Astrocyte (in vitro differentiated cells and primary cell): ENCODE measurements at regions not wholly inside any gene's neighbourhood (a gene's known extent, or its start where the extent isn't known, plus 50 kb on each side); places are given as distances from the start of the nearest gene placed in this dataset.

Source experiments
- DNase-seq: peaks from one replicate; pipeline ENCODE4 v3.0.0-alpha.2; 2010; ENCODE audit warnings: low read depth
- FAIRE-seq: peaks from 2 replicates; lab custom pipeline; 2011; peaks lifted over from hg19 to GRCh38; lab: Jason Lieb, UNC
- H2AFZ ChIP-seq: 2 replicates; pipeline ENCODE4 v1.6.0; 2012; ENCODE audit warnings: low read depth, low read length, inconsistent platforms
- H3K27ac ChIP-seq: 2 replicates; pipeline ENCODE4 v1.5.1; 2011; ENCODE audit warnings: low read depth, low read length, inconsistent platforms
- H3K27me3 ChIP-seq: 2 replicates; pipeline ENCODE4 v1.6.0; 2011; ENCODE audit warnings: low read length, inconsistent platforms; ENCODE audit not compliant: insufficient read depth
- H3K36me3 ChIP-seq: 2 replicates; pipeline ENCODE4 v1.5.1; 2011; ENCODE audit warnings: low read length, inconsistent platforms; ENCODE audit not compliant: insufficient read depth
- H3K4me1 ChIP-seq: 2 replicates; pipeline ENCODE4 v1.5.1; 2011; ENCODE audit warnings: low read length, inconsistent platforms; ENCODE audit not compliant: insufficient read depth
- H3K4me2 ChIP-seq: 2 replicates; pipeline ENCODE4 v1.6.0; 2012; ENCODE audit warnings: low read length, inconsistent platforms
- H3K4me3 ChIP-seq: 2 replicates; pipeline ENCODE4 v1.5.1; 2011; ENCODE audit warnings: low read depth, mild to moderate bottlenecking, low read length, inconsistent platforms; ENCODE audit not compliant: insufficient read depth
- H3K79me2 ChIP-seq: 2 replicates; pipeline ENCODE4 v1.6.0; 2012; ENCODE audit warnings: mild to moderate bottlenecking, low read length, inconsistent platforms; ENCODE audit not compliant: insufficient read depth
- H3K9ac ChIP-seq: 2 replicates; pipeline ENCODE4 v1.6.0; 2012; ENCODE audit warnings: mild to moderate bottlenecking, low read length, inconsistent platforms
- H3K9me3 ChIP-seq: 2 replicates; pipeline ENCODE4 v1.5.1; 2012; ENCODE audit warnings: low read depth, mild to moderate bottlenecking, low read length, inconsistent platforms; ENCODE audit not compliant: insufficient read depth
- H4K20me1 ChIP-seq: 2 replicates; pipeline ENCODE4 v1.6.0; 2012; ENCODE audit warnings: low read length, inconsistent platforms; ENCODE audit not compliant: insufficient read depth
- H3K27ac Mint-ChIP-seq: one replicate; pipeline ENCODE4 v1.8.0; 2021; ENCODE audit warnings: mild to moderate bottlenecking, mixed read lengths; ENCODE audit not compliant: unreplicated experiment
- H3K27me3 Mint-ChIP-seq: one replicate; pipeline ENCODE4 v1.8.0; 2021; ENCODE audit warnings: low read depth, mixed read lengths; ENCODE audit not compliant: unreplicated experiment
- H3K36me3 Mint-ChIP-seq: one replicate; pipeline ENCODE4 v1.8.0; 2021; ENCODE audit warnings: low read depth, mixed read lengths; ENCODE audit not compliant: unreplicated experiment
- H3K4me1 Mint-ChIP-seq: one replicate; pipeline ENCODE4 v1.8.0; 2021; ENCODE audit warnings: low read depth, mixed read lengths; ENCODE audit not compliant: unreplicated experiment
- H3K4me3 Mint-ChIP-seq: one replicate; pipeline ENCODE4 v1.8.0; 2021; ENCODE audit warnings: mild to moderate bottlenecking, moderate library complexity, mixed read lengths; ENCODE audit not compliant: unreplicated experiment
- H3K9me3 Mint-ChIP-seq: one replicate; pipeline ENCODE4 v1.8.0; 2021; ENCODE audit warnings: mild to moderate bottlenecking, mixed read lengths; ENCODE audit not compliant: unreplicated experiment
- EZH2 ChIP-seq: IDR thresholded peaks from 2 replicates; pipeline ENCODE4 v1.6.1; 2012; ENCODE audit warnings: mild to moderate bottlenecking, low read length, inconsistent platforms; ENCODE audit not compliant: insufficient read depth
- TF ChIP-seq, protein P1 (sequence below): IDR thresholded peaks from 2 replicates; pipeline ENCODE4 v1.5.1; 2011; ENCODE audit warnings: low read depth, mild to moderate bottlenecking, inconsistent platforms, low read length, moderate library complexity; ENCODE audit not compliant: insufficient read depth

DNA sequence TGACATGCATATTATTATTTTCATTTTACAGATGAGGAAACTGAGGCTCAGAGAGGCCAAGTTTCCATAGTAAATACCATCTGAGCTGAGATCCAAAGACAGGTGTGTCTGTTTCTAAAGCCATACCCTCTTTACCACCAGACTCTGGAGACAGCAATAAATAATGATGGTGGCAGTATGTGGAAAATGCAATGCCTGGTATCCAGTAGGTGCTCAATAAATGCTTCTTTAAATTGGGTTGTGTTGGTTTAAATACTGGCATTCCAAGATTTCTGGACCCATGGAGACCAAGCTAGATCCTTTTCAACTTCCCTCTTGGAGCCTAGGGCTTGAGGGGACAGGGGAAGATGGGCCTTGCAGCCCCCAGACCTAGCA lies 221.3 kb upstream of the MSX2 start:
- Mint-ChIP-seq H3K9me3 (peaks cover 29% of the 10 kb centered on the region), H3K4me3 (no peak overlapping the region), H3K27me3 (peaks cover 31% of the 10 kb centered on the region), H3K4me1 (no peaks in the 10 kb centered on the region), H3K27ac (no peak overlapping the region), H3K36me3 (no peaks in the 10 kb centered on the region)
- Histone ChIP-seq H3K79me2 (no peaks in the 10 kb centered on the region), H3K4me3 (no peak overlapping the region), H3K4me2 (peak overlapping the region; percentile 74), H3K27ac (peak overlapping the region; percentile 55), H3K4me1 (peaks cover 21% of the 10 kb centered on the region), H2AFZ (no peak overlapping the region), H3K9me3 (no peaks in the 10 kb centered on the region), H3K9ac (no peak overlapping the region), H3K27me3 (no peaks in the 10 kb centered on the region), H3K36me3 (no peaks in the 10 kb centered on the region), H4K20me1 (no peaks in the 10 kb centered on the region)
- DNase-seq (no peak), FAIRE-seq (no peak)
- TF ChIP-seq EZH2, result no peak
- TF ChIP-seq, protein P1, sequence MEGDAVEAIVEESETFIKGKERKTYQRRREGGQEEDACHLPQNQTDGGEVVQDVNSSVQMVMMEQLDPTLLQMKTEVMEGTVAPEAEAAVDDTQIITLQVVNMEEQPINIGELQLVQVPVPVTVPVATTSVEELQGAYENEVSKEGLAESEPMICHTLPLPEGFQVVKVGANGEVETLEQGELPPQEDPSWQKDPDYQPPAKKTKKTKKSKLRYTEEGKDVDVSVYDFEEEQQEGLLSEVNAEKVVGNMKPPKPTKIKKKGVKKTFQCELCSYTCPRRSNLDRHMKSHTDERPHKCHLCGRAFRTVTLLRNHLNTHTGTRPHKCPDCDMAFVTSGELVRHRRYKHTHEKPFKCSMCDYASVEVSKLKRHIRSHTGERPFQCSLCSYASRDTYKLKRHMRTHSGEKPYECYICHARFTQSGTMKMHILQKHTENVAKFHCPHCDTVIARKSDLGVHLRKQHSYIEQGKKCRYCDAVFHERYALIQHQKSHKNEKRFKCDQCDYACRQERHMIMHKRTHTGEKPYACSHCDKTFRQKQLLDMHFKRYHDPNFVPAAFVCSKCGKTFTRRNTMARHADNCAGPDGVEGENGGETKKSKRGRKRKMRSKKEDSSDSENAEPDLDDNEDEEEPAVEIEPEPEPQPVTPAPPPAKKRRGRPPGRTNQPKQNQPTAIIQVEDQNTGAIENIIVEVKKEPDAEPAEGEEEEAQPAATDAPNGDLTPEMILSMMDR, result no peak

DNA sequence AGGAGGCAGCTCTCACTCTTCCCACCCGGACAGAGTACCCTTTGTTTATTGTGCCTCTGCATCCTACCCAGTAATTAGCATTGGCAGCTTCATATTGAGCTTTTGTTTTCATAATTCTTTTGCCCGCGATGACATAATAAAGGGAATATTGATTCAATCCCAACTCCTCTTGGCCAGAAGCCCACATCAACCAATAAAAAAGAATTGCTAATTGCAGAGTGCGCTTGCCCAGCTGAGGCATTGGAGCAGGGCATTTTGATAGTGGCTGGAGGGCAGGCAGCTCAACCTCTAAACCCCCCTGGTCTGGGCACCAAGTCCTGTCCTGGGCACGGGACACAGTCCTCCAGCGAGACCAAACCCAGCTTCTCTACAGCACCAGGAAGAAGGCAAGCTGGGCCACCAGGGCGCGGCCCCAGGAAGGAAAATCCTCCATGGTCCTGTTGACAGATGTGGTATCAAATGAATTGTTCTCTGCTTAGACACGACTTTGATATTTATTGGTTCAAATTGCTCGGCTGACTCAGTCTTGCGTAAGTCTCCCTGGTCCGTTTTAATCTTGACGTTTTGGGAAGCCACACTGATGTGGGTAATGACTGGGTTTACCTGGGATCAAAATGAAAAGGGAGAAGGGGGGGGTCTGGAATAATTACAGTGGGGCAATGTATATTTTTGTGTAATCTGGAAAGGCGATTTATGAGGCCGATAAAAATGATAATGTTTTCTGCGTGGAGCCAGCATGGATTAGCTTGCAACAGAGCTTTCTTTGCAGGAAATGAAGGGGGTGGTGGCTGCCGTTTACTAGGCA lies 220.7 kb upstream of the MSX2 start:
- TF ChIP-seq EZH2, result no peak
- TF ChIP-seq, protein P1, result no peak
- Histone ChIP-seq H3K4me2 (peak overlapping the region; percentile 74), H3K36me3 (no peaks in the 10 kb centered on the region), H3K79me2 (no peaks in the 10 kb centered on the region), H3K27ac (peak overlapping the region; percentile 55), H3K4me1 (peaks cover 21% of the 10 kb centered on the region), H3K9me3 (no peaks in the 10 kb centered on the region), H3K9ac (no peak overlapping the region), H3K27me3 (no peaks in the 10 kb centered on the region), H3K4me3 (peak overlapping the region; percentile 11), H4K20me1 (no peaks in the 10 kb centered on the region), H2AFZ (peak overlapping the region; percentile 38)
- Mint-ChIP-seq H3K36me3 (no peaks in the 10 kb centered on the region), H3K27ac (no peak overlapping the region), H3K9me3 (peaks cover 24% of the 10 kb centered on the region), H3K27me3 (peaks cover 32% of the 10 kb centered on the region), H3K4me3 (no peak overlapping the region), H3K4me1 (no peaks in the 10 kb centered on the region)
- peak; percentile 87 for DNase-seq
- FAIRE-seq, result no peak

DNA sequence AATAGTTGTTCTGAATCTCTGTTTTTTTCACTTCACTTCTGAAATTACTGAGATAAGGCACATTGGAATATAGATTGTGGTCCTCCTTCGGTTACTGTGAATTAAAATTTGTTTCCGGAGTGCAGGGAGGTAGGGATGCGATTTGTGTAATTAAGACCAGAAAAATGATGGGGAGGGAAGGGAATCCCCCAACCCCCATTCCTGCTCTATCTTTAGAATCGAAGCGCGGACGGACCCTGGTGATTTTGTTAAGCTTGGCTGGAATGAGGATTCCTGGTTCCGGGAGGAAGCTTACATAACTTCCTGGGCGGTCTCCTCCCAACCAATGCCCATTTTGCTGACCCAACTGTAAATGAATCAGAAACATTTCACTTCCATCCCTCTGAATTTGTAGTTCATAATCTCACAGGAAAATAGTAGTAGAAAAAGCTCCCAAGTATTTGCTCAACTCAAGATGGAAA lies 220.1 kb upstream of the MSX2 start:
- peaks cover 31% of the 10 kb centered on the region for H3K27me3 Mint-ChIP-seq
- peaks cover 21% of the 10 kb centered on the region for H3K4me1 ChIP-seq

More for the DNA sequence above, 220.1 kb upstream of the MSX2 start:
- no peaks in the 10 kb centered on the region for H3K36me3 Mint-ChIP-seq
- no peak overlapping the region for H3K4me3 Mint-ChIP-seq
- DNase-seq (peak; percentile 16), FAIRE-seq (no peak)
- no peaks in the 10 kb centered on the region for H3K4me1 Mint-ChIP-seq
- Histone ChIP-seq H3K27ac (peak overlapping the region; percentile 39), H3K9me3 (no peaks in the 10 kb centered on the region), H3K79me2 (no peaks in the 10 kb centered on the region), H4K20me1 (no peaks in the 10 kb centered on the region), H3K27me3 (no peaks in the 10 kb centered on the region), H3K9ac (no peak overlapping the region), H3K4me2 (peak overlapping the region; percentile 74), H3K36me3 (no peaks in the 10 kb centered on the region), H3K4me3 (no peak overlapping the region), H2AFZ (no peak overlapping the region)
- H3K9me3 Mint-ChIP-seq, result peaks cover 17% of the 10 kb centered on the region
- TF ChIP-seq, protein P1, result no peak
- no peak for TF ChIP-seq EZH2
- H3K27ac Mint-ChIP-seq, result no peak overlapping the region
